ENCODE measurements at regions not wholly inside any gene's neighbourhood (a gene's known extent, or its start where the extent isn't known, plus 50 kb on each side); places are given as distances from the start of the nearest gene placed in this dataset.

- TF ChIP-seq CTCF (IDR thresholded peaks at IDR 0.05; ENCODE audit: borderline replicate concordance, extremely low read depth, low read length, poor library complexity, severe bottlenecking): no peak
- TF ChIP-seq EZH2 (IDR thresholded peaks at IDR 0.05; ENCODE audit: borderline replicate concordance, low read depth, low read length, severe bottlenecking): no peak
Measured at GRCh38 chr9:8244505-8245092, 445.0 kb upstream of the DMAC1 start.
